Mesendoderm (in vitro differentiated cells): ENCODE measurements at regions not wholly inside any gene's neighbourhood (a gene's known extent, or its start where the extent isn't known, plus 50 kb on each side); places are given as distances from the start of the nearest gene placed in this dataset.

ENCODE experiments used
- DNase-seq: peaks from one replicate; pipeline ENCODE4 v3.0.0; 2013
- H2AK5ac ChIP-seq: 2 replicates; pipeline ENCODE4 v1.6.1; 2013; ENCODE audit warnings: low read length, inconsistent platforms
- H2BK120ac ChIP-seq: 2 replicates; pipeline ENCODE4 v1.6.1; 2013; ENCODE audit warnings: low read depth, mild to moderate bottlenecking, low read length, moderate library complexity, mixed read lengths
- H2BK15ac ChIP-seq: replicated peaks from 2 replicates; pipeline ENCODE4 v1.6.1; 2013; ENCODE audit warnings: low read depth, mild to moderate bottlenecking, moderate library complexity
- H2BK5ac ChIP-seq: 2 replicates; pipeline ENCODE4 v1.6.1; 2013; ENCODE audit warnings: low read length, inconsistent platforms
- H3K18ac ChIP-seq: 2 replicates; pipeline ENCODE4 v1.6.1; 2013; ENCODE audit warnings: mild to moderate bottlenecking, low read length, mixed read lengths
- H3K23ac ChIP-seq: one replicate; pipeline ENCODE4 v1.6.1; 2013; ENCODE audit warnings: low read length
- H3K27ac ChIP-seq: 2 replicates; pipeline ENCODE4 v1.5.1; 2013; ENCODE audit warnings: low read depth, mild to moderate bottlenecking, inconsistent platforms, low read length, moderate library complexity
- H3K27me3 ChIP-seq: 2 replicates; pipeline ENCODE4 v1.6.1; 2013; ENCODE audit warnings: low read length, control low read depth, mild to moderate bottlenecking, inconsistent platforms; ENCODE audit not compliant: insufficient read depth, poor library complexity
- H3K36me3 ChIP-seq: 2 replicates; pipeline ENCODE4 v1.6.1; 2013; ENCODE audit warnings: low read length, inconsistent platforms; ENCODE audit not compliant: control insufficient read depth, insufficient read depth
- H3K4ac ChIP-seq: one replicate; pipeline ENCODE4 v1.6.1; 2013; ENCODE audit warnings: low read depth, mild to moderate bottlenecking, low read length, moderate library complexity
- H3K4me1 ChIP-seq: 2 replicates; pipeline ENCODE4 v1.6.1; 2013; ENCODE audit warnings: low read depth, low read length, inconsistent platforms; ENCODE audit not compliant: control insufficient read depth
- H3K4me2 ChIP-seq: 2 replicates; pipeline ENCODE4 v1.6.1; 2013; ENCODE audit warnings: low read length
- H3K4me3 ChIP-seq: 2 replicates; pipeline ENCODE4 v1.5.1; 2013; ENCODE audit warnings: mild to moderate bottlenecking, low read length
- H3K56ac ChIP-seq: one replicate; pipeline ENCODE4 v1.6.1; 2013; ENCODE audit warnings: low read length
- H3K79me1 ChIP-seq: 2 replicates; pipeline ENCODE4 v1.6.1; 2013; ENCODE audit warnings: low read length, inconsistent platforms
- H3K79me2 ChIP-seq: 2 replicates; pipeline ENCODE4 v1.6.1; 2013; ENCODE audit warnings: mild to moderate bottlenecking, low read length; ENCODE audit not compliant: control insufficient read depth, insufficient read depth
- H3K9ac ChIP-seq: 2 replicates; pipeline ENCODE4 v1.6.1; 2013; ENCODE audit warnings: low read length, inconsistent platforms
- H4K5ac ChIP-seq: one replicate; pipeline ENCODE4 v1.6.1; 2013; ENCODE audit warnings: low read length
- H4K8ac ChIP-seq: one replicate; pipeline ENCODE4 v1.6.1; 2013; ENCODE audit warnings: low read depth, mild to moderate bottlenecking, control low read depth, low read length, moderate library complexity
- WGBS: extraction: QIAGEN DNeasy Blood & Tissue Kit; methylation state at CpG from one replicate; pipeline ENCODE4 v1.1.7; 2013; ENCODE audit warnings: low lambda C conversion rate, missing lambda C conversion rate; ENCODE audit not compliant: insufficient coverage; ENCODE audit errors: extremely low coverage; 5-methylcytosine and 5-hydroxymethylcytosine counted together

GRCh38 chr3:193754719-193755118 is 161.7 kb downstream of the OPA1 start:
- no peak overlapping the region for H3K23ac ChIP-seq
- no peak overlapping the region for H3K4me3 ChIP-seq
- H3K4me2 ChIP-seq = no peak overlapping the region
- H2BK120ac ChIP-seq = no peak overlapping the region
- no peaks in the 10 kb centered on the region for H3K4me1 ChIP-seq
- H4K5ac ChIP-seq = no peak overlapping the region
- H3K56ac ChIP-seq = no peak overlapping the region
- no peak overlapping the region for H4K8ac ChIP-seq
- H2BK5ac ChIP-seq = no peak overlapping the region
- no peaks in the 10 kb centered on the region for H3K36me3 ChIP-seq
- no peak for DNase-seq
- no peak overlapping the region for H2AK5ac ChIP-seq
- no peak overlapping the region for H3K9ac ChIP-seq
- no peak overlapping the region for H2BK15ac ChIP-seq
- no peaks in the 10 kb centered on the region for H3K79me2 ChIP-seq
- no peaks in the 10 kb centered on the region for H3K27me3 ChIP-seq
- H3K4ac ChIP-seq = no peak overlapping the region
- no peak overlapping the region for H3K18ac ChIP-seq
- H3K27ac ChIP-seq = no peak overlapping the region
- H3K79me1 ChIP-seq = no peaks in the 10 kb centered on the region

GRCh38 chr3:193756536-193756935 is 163.5 kb downstream of the OPA1 start:
- Histone ChIP-seq H3K27me3 (no peaks in the 10 kb centered on the region), H4K5ac (no peak overlapping the region), H3K4ac (no peak overlapping the region), H3K4me2 (no peak overlapping the region), H2AK5ac (no peak overlapping the region), H3K4me1 (no peaks in the 10 kb centered on the region), H3K36me3 (no peaks in the 10 kb centered on the region), H3K18ac (no peak overlapping the region), H2BK120ac (no peak overlapping the region), H3K4me3 (no peak overlapping the region), H3K56ac (no peak overlapping the region), H2BK15ac (no peak overlapping the region), H3K79me2 (no peaks in the 10 kb centered on the region), H3K27ac (no peak overlapping the region), H3K79me1 (no peaks in the 10 kb centered on the region), H4K8ac (no peak overlapping the region), H2BK5ac (no peak overlapping the region), H3K9ac (no peak overlapping the region), H3K23ac (no peak overlapping the region)
- DNase-seq = no peak
- no CpG with 5 or more reads among the region's 1 CpG for WGBS

GRCh38 chr3:193757457-193757856 is 164.4 kb downstream of the OPA1 start:
- Histone ChIP-seq H4K8ac (no peak overlapping the region), H3K23ac (no peak overlapping the region), H3K4ac (no peak overlapping the region), H3K36me3 (no peaks in the 10 kb centered on the region), H2BK5ac (no peak overlapping the region), H3K27ac (no peak overlapping the region), H2AK5ac (no peak overlapping the region), H3K79me2 (no peaks in the 10 kb centered on the region), H3K56ac (no peak overlapping the region), H4K5ac (no peak overlapping the region), H2BK120ac (no peak overlapping the region), H3K27me3 (no peaks in the 10 kb centered on the region), H3K79me1 (no peaks in the 10 kb centered on the region), H3K4me1 (no peaks in the 10 kb centered on the region), H3K9ac (no peak overlapping the region), H3K4me2 (no peak overlapping the region), H3K18ac (no peak overlapping the region), H2BK15ac (no peak overlapping the region), H3K4me3 (no peak overlapping the region)
- DNase-seq = no peak
- WGBS = no CpG with 5 or more reads among the region's 2 CpGs

GRCh38 chr3:193761969-193762368 is 169.0 kb downstream of the OPA1 start:
- H3K4me3 ChIP-seq = no peak overlapping the region
- no peak overlapping the region for H3K4me2 ChIP-seq

GRCh38 chr3:193762657-193763056 is 169.6 kb downstream of the OPA1 start:
- no peaks in the 10 kb centered on the region for H3K27me3 ChIP-seq
- no peak overlapping the region for H3K23ac ChIP-seq
- H3K4ac ChIP-seq = no peak overlapping the region
- H3K4me3 ChIP-seq = no peak overlapping the region
- H2BK15ac ChIP-seq = no peak overlapping the region
- H3K27ac ChIP-seq = no peak overlapping the region
- no CpG with 5 or more reads among the region's 1 CpG for WGBS
- no peak overlapping the region for H2BK5ac ChIP-seq
- H2BK120ac ChIP-seq = no peak overlapping the region
- no peak overlapping the region for H3K56ac ChIP-seq
- H3K4me2 ChIP-seq = no peak overlapping the region
- H4K5ac ChIP-seq = no peak overlapping the region
- no peaks in the 10 kb centered on the region for H3K79me1 ChIP-seq
- H3K79me2 ChIP-seq = no peaks in the 10 kb centered on the region
- no peak for DNase-seq
- H3K36me3 ChIP-seq = no peaks in the 10 kb centered on the region
- no peak overlapping the region for H4K8ac ChIP-seq
- no peak overlapping the region for H3K18ac ChIP-seq
- H3K9ac ChIP-seq = no peak overlapping the region
- H2AK5ac ChIP-seq = no peak overlapping the region
- H3K4me1 ChIP-seq = no peaks in the 10 kb centered on the region

More at GRCh38 chr3:193761969-193762368, 169.0 kb downstream of the OPA1 start:
- WGBS = no CpG with 5 or more reads among the region's 5 CpGs
- DNase-seq = no peak
- no peaks in the 10 kb centered on the region for H3K27me3 ChIP-seq
- no peak overlapping the region for H3K18ac ChIP-seq
- H2AK5ac ChIP-seq = no peak overlapping the region
- H3K56ac ChIP-seq = no peak overlapping the region
- H3K9ac ChIP-seq = no peak overlapping the region
- H3K36me3 ChIP-seq = no peaks in the 10 kb centered on the region
- no peaks in the 10 kb centered on the region for H3K79me2 ChIP-seq
- no peak overlapping the region for H2BK120ac ChIP-seq
- no peaks in the 10 kb centered on the region for H3K79me1 ChIP-seq
- H3K23ac ChIP-seq = no peak overlapping the region
- no peak overlapping the region for H4K8ac ChIP-seq
- no peak overlapping the region for H3K4ac ChIP-seq
- no peak overlapping the region for H4K5ac ChIP-seq
- H2BK5ac ChIP-seq = no peak overlapping the region
- no peak overlapping the region for H2BK15ac ChIP-seq
- H3K4me1 ChIP-seq = no peaks in the 10 kb centered on the region
- H3K27ac ChIP-seq = no peak overlapping the region

- Histone ChIP-seq H3K79me2 (no peaks in the 10 kb centered on the region), H2BK5ac (no peak overlapping the region), H3K27me3 (no peaks in the 10 kb centered on the region), H3K18ac (no peak overlapping the region), H3K23ac (no peak overlapping the region), H2AK5ac (no peak overlapping the region), H3K4me1 (no peaks in the 10 kb centered on the region), H3K4ac (no peak overlapping the region), H3K36me3 (no peaks in the 10 kb centered on the region), H4K5ac (no peak overlapping the region), H3K9ac (no peak overlapping the region), H3K4me3 (no peak overlapping the region), H2BK120ac (no peak overlapping the region), H3K4me2 (no peak overlapping the region), H2BK15ac (no peak overlapping the region), H3K27ac (no peak overlapping the region), H3K79me1 (no peaks in the 10 kb centered on the region), H4K8ac (no peak overlapping the region), H3K56ac (no peak overlapping the region)
- no CpG with 5 or more reads among the region's 5 CpGs for WGBS
- DNase-seq = no peak
Measured at GRCh38 chr3:193764959-193765358, 172.0 kb downstream of the OPA1 start.
